GM12878 (cell line): ENCODE measurements at regions not wholly inside any gene's neighbourhood (a gene's known extent, or its start where the extent isn't known, plus 50 kb on each side); places are given as distances from the start of the nearest gene placed in this dataset.
"Not testable (repeated sequence)": the region's sequence is repeated elsewhere in the genome, so short reads cannot be mapped to it uniquely, and the experiment has no call there.

ENCODE experiments used
- ATAC-seq: fragments of 200-7000 bp; cut with Tn5 transposase; 3 replicates; pipeline ENCODE4 v1.9.1; 2020; ENCODE audit warnings: mild to moderate bottlenecking, moderate library complexity
- BruUV-seq: library from RNA; stranded (reverse); fragments of 400-500 nt; replicated peaks from 2 replicates; lab custom pipeline; 2021; lab: Mats Ljungman, UMichigan
- CTCF ChIA-PET: fragments of 300-600 bp; sonication (Branson Sonifier 250); formaldehyde crosslinking; extraction: SDS; loops from one replicate; lab custom pipeline; 2021; ENCODE audit warnings: inconsistent platforms; lab: Yijun Ruan, JAX
- POLR2A ChIA-PET: fragments of 350-600 bp; formaldehyde crosslinking; extraction: SDS; loops from one replicate; lab custom pipeline; 2021; ENCODE audit warnings: inconsistent platforms; lab: Charles Lee
- RAD21 ChIA-PET: fragments of 300-600 bp; sonication (Branson Sonifier 250); formaldehyde crosslinking; loops from one replicate; lab custom pipeline; 2023; ENCODE audit warnings: antibody characterized with exemption; ENCODE audit not compliant: unreplicated experiment; lab: Charles Lee
- SMC1A ChIA-PET: fragments of 300-600 bp; sonication (Branson Sonifier 250); formaldehyde crosslinking; loops from one replicate; lab custom pipeline; 2023; ENCODE audit not compliant: unreplicated experiment, uncharacterized antibody; lab: Charles Lee
- DNase-seq: peaks from one replicate; pipeline ENCODE4 v3.0.0-alpha.2; 2011; ENCODE audit warnings: low read depth, low spot score
- FAIRE-seq: peaks from 3 replicates; lab custom pipeline; 2011; peaks lifted over from hg19 to GRCh38; lab: Jason Lieb, UNC
- H2AFZ ChIP-seq: 2 replicates; pipeline ENCODE4 v1.6.0; 2011; ENCODE audit warnings: low read depth, low read length, control low read depth; ENCODE audit not compliant: control insufficient read depth
- H3K27ac ChIP-seq: 2 replicates; pipeline ENCODE4 v1.5.1; 2011; ENCODE audit warnings: control low read depth; ENCODE audit not compliant: control insufficient read depth, insufficient read depth
- H3K27me3 ChIP-seq, 2 experiments: replicated peaks in 1 of 2; 2 replicates each; pipeline versions ENCODE4 v1.6.0 to v1.6.1; 2011; ENCODE audit warnings: low read length in 1 of 2; ENCODE audit not compliant: control insufficient read depth in 2 of 2, insufficient read depth in 2 of 2
- H3K36me3 ChIP-seq, 2 experiments: 2 replicates each; pipeline ENCODE4 v1.5.1; 2011; ENCODE audit warnings: low read length in 1 of 2; ENCODE audit not compliant: control insufficient read depth in 2 of 2, insufficient read depth in 2 of 2
- H3K4me1 ChIP-seq: 2 replicates; pipeline ENCODE4 v1.6.1; 2011; ENCODE audit warnings: mild to moderate bottlenecking, low read length, moderate library complexity, mixed read lengths; ENCODE audit not compliant: control insufficient read depth, insufficient read depth
- H3K4me2 ChIP-seq: 2 replicates; pipeline ENCODE4 v1.6.0; 2011; ENCODE audit warnings: control low read depth; ENCODE audit not compliant: control insufficient read depth, insufficient read depth
- H3K4me3 ChIP-seq: fragments of 200-600 bp; sonication (generic); 2 replicates; pipeline ENCODE4 v1.5.1; 2016
- H3K79me2 ChIP-seq: 2 replicates; pipeline ENCODE4 v1.6.0; 2011; ENCODE audit warnings: low read length; ENCODE audit not compliant: control insufficient read depth, insufficient read depth
- H3K9ac ChIP-seq: 2 replicates; pipeline ENCODE4 v1.8.0; 2011; ENCODE audit warnings: low read length, control low read depth, mixed read lengths; ENCODE audit not compliant: control insufficient read depth, insufficient read depth
- H3K9me3 ChIP-seq: replicated peaks from 3 replicates; pipeline ENCODE4 v1.5.1; 2011; ENCODE audit warnings: mild to moderate bottlenecking, low read length; ENCODE audit not compliant: control insufficient read depth, insufficient read depth
- H4K20me1 ChIP-seq: 2 replicates; pipeline ENCODE4 v1.6.0; 2011; ENCODE audit not compliant: control insufficient read depth, insufficient read depth
- ATF7 ChIP-seq: fragments of 450-650 bp; IDR thresholded peaks from 2 replicates; pipeline ENCODE4 v1.6.1; 2016; ENCODE audit warnings: low read depth, mild to moderate bottlenecking
- CEBPB ChIP-seq, 2 experiments: fragments of 150-350 bp in 1 of 2; IDR thresholded peaks; 2 replicates each; pipeline ENCODE4 v1.6.1; 2012 to 2014; ENCODE audit warnings: low read depth in 2 of 2, low read length in 2 of 2, borderline replicate concordance in 1 of 2, inconsistent platforms in 1 of 2
- CHD4 ChIP-seq: fragments of 200-600 bp; sonication (generic); IDR thresholded peaks from 2 replicates; pipeline ENCODE4 v1.6.1; 2016; ENCODE audit warnings: mild to moderate bottlenecking
- EGR1 ChIP-seq, 2 experiments: IDR thresholded peaks; 1 replicate in 1 of 2; 2 replicates in 1 of 2; pipeline ENCODE4 v1.6.1; 2011 to 2012; ENCODE audit warnings: low read depth in 2 of 2, low read length in 2 of 2, borderline replicate concordance in 1 of 2, mild to moderate bottlenecking in 1 of 2, moderate library complexity in 1 of 2
- NFXL1 ChIP-seq: fragments of 450-650 bp; IDR thresholded peaks from 2 replicates; pipeline ENCODE4 v1.6.1; 2017; ENCODE audit warnings: antibody characterized with exemption, mild to moderate bottlenecking, borderline replicate concordance
- PAX8 ChIP-seq: fragments of 450-650 bp; IDR thresholded peaks from 2 replicates; pipeline ENCODE4 v1.6.1; 2017; ENCODE audit warnings: mild to moderate bottlenecking, moderate library complexity
- SUPT20H ChIP-seq: IDR thresholded peaks from 2 replicates; pipeline ENCODE4 v1.6.1; 2011; ENCODE audit warnings: low read depth, mild to moderate bottlenecking, low read length, moderate library complexity, borderline replicate concordance; ENCODE audit not compliant: control insufficient read depth
- ZBTB4 ChIP-seq: fragments of 450-650 bp; formaldehyde crosslinking; IDR thresholded peaks from 2 replicates; pipeline ENCODE4 v1.4.0; 2022; ENCODE audit warnings: mild to moderate bottlenecking, moderate library complexity
- ZNF217 ChIP-seq: fragments of 450-650 bp; IDR thresholded peaks from 2 replicates; pipeline ENCODE4 v1.6.1; 2017; ENCODE audit warnings: antibody characterized with exemption, mild to moderate bottlenecking
- WGBS: methylation state at CpG from one replicate; pipeline ENCODE4 v1.1.6; 2016; ENCODE audit warnings: low lambda C conversion rate; ENCODE audit not compliant: insufficient replicate concordance, insufficient coverage; ENCODE audit errors: missing lambda C conversion rate; 5-methylcytosine and 5-hydroxymethylcytosine counted together
- in situ Hi-C: fragments of 300-500 bp; cut with MboI; formaldehyde crosslinking; loops from 9 replicates; pipeline ENCODE4 v1.14.3; 2018; ENCODE audit warnings: mixed read lengths
- intact Hi-C: fragments of 100-400 bp; cut with micrococcal nuclease; formaldehyde crosslinking; loops from one replicate; pipeline ENCODE4 v1.14.2; 2022; ENCODE audit not compliant: unreplicated experiment

- TF ChIP-seq ZNF217 (no peak), NFXL1 (no peak), PAX8 (no peak), ATF7 (no peak), CHD4 (no peak), EGR1 (IDR thresholded peaks at IDR 0.05; ENCODE audit: borderline replicate concordance in 1 of 2, low read depth in 2 of 2, low read length in 2 of 2) (no peak), SUPT20H (no peak), ZBTB4 (CRISPR knock-in tag) (no peak), CEBPB (IDR thresholded peaks at IDR 0.05; ENCODE audit: borderline replicate concordance in 1 of 2, low read depth in 2 of 2, low read length in 2 of 2) (no peak)
Measured at GRCh38 chr3:63135367-63135766, 142.7 kb upstream of the SYNPR start (continued).

- H3K27ac ChIP-seq, H3K9me3 ChIP-seq, H3K9ac ChIP-seq, H3K36me3 ChIP-seq, H2AFZ ChIP-seq, H3K4me1 ChIP-seq, POLR2A ChIA-PET, H4K20me1 ChIP-seq, CTCF ChIA-PET, intact Hi-C loops, BruUV-seq, H3K4me2 ChIP-seq, ATAC-seq, SMC1A ChIA-PET, DNase-seq, H3K79me2 ChIP-seq, in situ Hi-C loops, H3K27me3 ChIP-seq, FAIRE-seq, H3K4me3 ChIP-seq, RAD21 ChIA-PET: not testable (repeated sequence)
- 63% methylated on average over 19 of the region's 26 CpGs for WGBS
Measured at GRCh38 chr3:63136249-63136648, 141.9 kb upstream of the SYNPR start.
